PC-3 (cell line): ENCODE measurements at regions not wholly inside any gene's neighbourhood (a gene's known extent, or its start where the extent isn't known, plus 50 kb on each side); places are given as distances from the start of the nearest gene placed in this dataset.

ENCODE experiments used
- ATAC-seq: fragments of 200-7000 bp; cut with Tn5 transposase; 2 replicates; pipeline ENCODE4 v1.9.1; 2020; ENCODE audit warnings: mild to moderate bottlenecking, moderate library complexity
- BruUV-seq: library from RNA; stranded (reverse); fragments of 400-500 nt; replicated peaks from 2 replicates; lab custom pipeline; 2021; lab: Mats Ljungman, UMichigan
- CTCF ChIA-PET: fragments of 300-600 bp; sonication (Branson Sonifier 250); formaldehyde crosslinking; loops from one replicate; lab custom pipeline; 2022; ENCODE audit warnings: antibody characterized with exemption; lab: Charles Lee
- POLR2A ChIA-PET: fragments of 300-600 bp; sonication (Branson Sonifier 250); formaldehyde crosslinking; loops from one replicate; lab custom pipeline; 2022; ENCODE audit warnings: antibody characterized with exemption; ENCODE audit not compliant: unreplicated experiment; lab: Charles Lee
- DNase-seq: peaks from one replicate; pipeline ENCODE4 v3.0.0-alpha.2; 2015
- H2AFZ ChIP-seq: fragments of 300-600 bp; sonication (generic); 2 replicates; pipeline ENCODE4 v1.6.0; 2016; ENCODE audit warnings: antibody characterized with exemption, low read length
- H3F3A ChIP-seq: fragments of 300-600 bp; sonication (generic); one replicate; pipeline ENCODE4 v1.6.0; 2017; ENCODE audit warnings: antibody characterized with exemption, low read length, control low read depth, mild to moderate bottlenecking; ENCODE audit not compliant: unreplicated experiment
- H3K27ac ChIP-seq: fragments of 300-600 bp; sonication (generic); 2 replicates; pipeline ENCODE4 v1.5.1; 2016; ENCODE audit warnings: mild to moderate bottlenecking, low read length
- H3K27me3 ChIP-seq: fragments of 300-600 bp; sonication (generic); 2 replicates; pipeline ENCODE4 v1.6.1; 2016; ENCODE audit warnings: low read length, mixed read lengths
- H3K36me3 ChIP-seq: fragments of 300-600 bp; sonication (generic); 2 replicates; pipeline ENCODE4 v1.6.1; 2016; ENCODE audit warnings: low read depth, mixed run types, low read length, mixed read lengths
- H3K4me1 ChIP-seq: fragments of 300-600 bp; sonication (generic); 2 replicates; pipeline ENCODE4 v1.5.1; 2016; ENCODE audit warnings: low read length; ENCODE audit not compliant: insufficient read depth
- H3K4me2 ChIP-seq: fragments of 300-600 bp; sonication (generic); 2 replicates; pipeline ENCODE4 v1.6.0; 2016; ENCODE audit warnings: low read length
- H3K4me3 ChIP-seq: fragments of 300-600 bp; sonication (generic); 2 replicates; pipeline ENCODE4 v1.5.1; 2016; ENCODE audit warnings: mild to moderate bottlenecking, low read length, mixed read lengths
- H3K79me2 ChIP-seq: fragments of 300-600 bp; sonication (generic); 2 replicates; pipeline ENCODE4 v1.6.1; 2017; ENCODE audit warnings: low read length, mixed read lengths
- H3K9ac ChIP-seq: fragments of 300-600 bp; sonication (generic); 2 replicates; pipeline ENCODE4 v1.6.0; 2016; ENCODE audit warnings: mild to moderate bottlenecking, low read length
- H3K9me2 ChIP-seq: fragments of 300-600 bp; sonication (generic); replicated peaks from 2 replicates; pipeline ENCODE4 v1.6.1; 2016; ENCODE audit warnings: mixed run types, low read length, mixed read lengths
- H3K9me3 ChIP-seq: fragments of 300-600 bp; sonication (generic); 2 replicates; pipeline ENCODE4 v1.6.1; 2016; ENCODE audit warnings: low read length, mixed read lengths
- H4K20me1 ChIP-seq: fragments of 300-600 bp; sonication (generic); 2 replicates; pipeline ENCODE4 v1.6.1; 2016; ENCODE audit warnings: low read length, mixed read lengths
- CTCF ChIP-seq: fragments of 300-600 bp; sonication (generic); conservative IDR thresholded peaks from 2 replicates; pipeline ENCODE4 v1.5.1; 2017; ENCODE audit warnings: antibody characterized with exemption, low read depth, mild to moderate bottlenecking, low read length
- EZH2 ChIP-seq: fragments of 300-600 bp; sonication (generic); IDR thresholded peaks from one replicate; pipeline ENCODE4 v1.6.1; 2017; ENCODE audit warnings: antibody characterized with exemption, mild to moderate bottlenecking, low read length; ENCODE audit not compliant: unreplicated experiment
- EZH2phosphoT487 ChIP-seq: fragments of 300-600 bp; sonication (generic); IDR thresholded peaks from 2 replicates; pipeline ENCODE4 v1.6.1; 2018; ENCODE audit warnings: mild to moderate bottlenecking, antibody characterized with exemption, low read length, borderline replicate concordance
- intact Hi-C: fragments of 100-400 bp; cut with micrococcal nuclease; formaldehyde crosslinking; loops from 2 replicates; pipeline ENCODE4 v1.9.0; 2023

- DNase-seq: no peak
- BruUV-seq: no TSS peak
- POLR2A ChIA-PET: no interaction called here
Observed at GRCh38 chr10:111774486-111774885, 409.1 kb downstream of the GPAM start.

GRCh38 chr10:111784436-111784835 is 399.1 kb downstream of the GPAM start:
- CTCF ChIA-PET: no interaction called here
- ATAC-seq (no peak), DNase-seq (no peak)
- POLR2A ChIA-PET: no interaction called here
- Histone ChIP-seq H3K9ac (no peak overlapping the region), H2AFZ (no peak overlapping the region), H3K27ac (no peak overlapping the region), H3K4me2 (no peak overlapping the region), H3K36me3 (no peaks in the 10 kb centered on the region), H3K9me3 (no peaks in the 10 kb centered on the region), H3K9me2 (no peaks in the 10 kb centered on the region), H3K27me3 (no peaks in the 10 kb centered on the region), H3K79me2 (no peaks in the 10 kb centered on the region), H3K4me3 (no peak overlapping the region), H3F3A (no peaks in the 10 kb centered on the region), H4K20me1 (no peaks in the 10 kb centered on the region), H3K4me1 (no peaks in the 10 kb centered on the region)
- TF ChIP-seq CTCF: no peak
- no peak for TF ChIP-seq EZH2
- no peak for TF ChIP-seq EZH2phosphoT487
- BruUV-seq: no TSS peak
- intact Hi-C loops: no loop called here

More at GRCh38 chr10:111774486-111774885, 409.1 kb downstream of the GPAM start:
- Histone ChIP-seq H3K9me3 (no peaks in the 10 kb centered on the region), H3K9me2 (no peaks in the 10 kb centered on the region), H3K36me3 (no peaks in the 10 kb centered on the region), H2AFZ (no peak overlapping the region), H3K27me3 (no peaks in the 10 kb centered on the region), H3K4me3 (no peak overlapping the region), H4K20me1 (no peaks in the 10 kb centered on the region), H3K4me1 (no peaks in the 10 kb centered on the region), H3K79me2 (no peaks in the 10 kb centered on the region), H3K9ac (no peak overlapping the region), H3K4me2 (no peak overlapping the region), H3F3A (no peaks in the 10 kb centered on the region), H3K27ac (no peak overlapping the region)
- intact Hi-C loops: no loop called here
- TF ChIP-seq EZH2phosphoT487 (no peak), CTCF (no peak), EZH2 (no peak)
- no peak for ATAC-seq
- CTCF ChIA-PET: no interaction called here

GRCh38 chr10:111784946-111785465 is 398.6 kb downstream of the GPAM start:
- no TSS peak for BruUV-seq
- Histone ChIP-seq H3K4me1 (no peaks in the 10 kb centered on the region), H3K27me3 (no peaks in the 10 kb centered on the region), H3K27ac (no peak overlapping the region), H3K4me2 (no peak overlapping the region), H3F3A (no peaks in the 10 kb centered on the region), H3K9me2 (no peaks in the 10 kb centered on the region), H3K9me3 (no peaks in the 10 kb centered on the region), H4K20me1 (no peaks in the 10 kb centered on the region), H3K79me2 (no peaks in the 10 kb centered on the region), H3K9ac (no peak overlapping the region), H2AFZ (no peak overlapping the region), H3K36me3 (no peaks in the 10 kb centered on the region), H3K4me3 (no peak overlapping the region)
- intact Hi-C loops: no loop called here
- DNase-seq (no peak), ATAC-seq (no peak)
- ChIA-PET POLR2A (no interaction called here), CTCF (no interaction called here)
- no peak for TF ChIP-seq EZH2phosphoT487
- TF ChIP-seq EZH2: no peak
- TF ChIP-seq CTCF: no peak
